GM10248 (cell line): ENCODE measurements at regions not wholly inside any gene's neighbourhood (a gene's known extent, or its start where the extent isn't known, plus 50 kb on each side); places are given as distances from the start of the nearest gene placed in this dataset.

Experiments used
- CTCF ChIA-PET: fragments of 300-600 bp; sonication (Branson Sonifier 250); formaldehyde crosslinking; extraction: SDS; loops from one replicate; lab custom pipeline; 2021; ENCODE audit warnings: antibody characterized with exemption; lab: Yijun Ruan, JAX
- POLR2A ChIA-PET: fragments of 350-650 bp; sonication (Branson Sonifier 250); formaldehyde crosslinking; extraction: SDS; loops from one replicate; lab custom pipeline; 2020; ENCODE audit warnings: antibody characterized with exemption; lab: Yijun Ruan, JAX
- DNase-seq: peaks from one replicate; pipeline ENCODE4 v3.0.0; 2012; ENCODE audit errors: extremely low spot score
- CTCF ChIP-seq: IDR thresholded peaks from 2 replicates; pipeline ENCODE4 v1.5.1; 2012; ENCODE audit warnings: mild to moderate bottlenecking, low read depth; ENCODE audit errors: extremely low read depth, missing control alignments, control extremely low read depth

DNA sequence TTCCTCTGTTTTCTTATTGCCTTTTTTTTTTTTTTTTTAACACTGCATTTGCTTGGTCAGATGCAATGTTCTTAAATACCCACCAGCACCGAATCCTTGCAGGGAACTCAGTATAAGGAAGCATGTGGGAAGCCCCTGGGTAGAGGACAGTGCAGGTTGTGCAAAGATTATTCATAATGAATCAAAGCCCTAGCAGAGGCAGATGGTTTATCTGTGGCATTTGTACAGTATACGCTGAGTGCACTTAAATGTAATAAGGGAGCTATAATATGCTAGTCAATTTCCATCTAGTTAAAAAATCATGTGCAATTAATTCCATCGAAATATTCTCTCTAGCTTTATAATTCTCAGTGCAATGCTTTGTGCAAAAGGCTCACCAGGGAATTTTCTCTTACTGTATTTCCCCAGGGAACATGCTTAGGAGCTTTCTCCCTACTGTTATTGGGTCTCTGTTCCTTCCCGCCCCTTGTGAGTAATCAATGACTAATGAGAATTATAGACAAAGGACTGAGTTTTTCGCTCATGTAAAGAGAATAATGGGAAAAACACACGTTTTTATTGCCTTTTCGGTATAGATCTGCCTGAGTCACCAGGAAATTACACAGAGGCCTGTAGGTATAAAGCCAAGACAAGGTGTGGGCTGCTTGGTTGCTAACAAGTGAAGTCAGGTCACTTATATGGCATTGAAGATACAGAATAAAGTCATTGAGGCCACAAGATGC is 1214.3 kb upstream of the TMEM132C start:
- TF ChIP-seq CTCF: no peak
- DNase-seq: no peak
- ChIA-PET CTCF (interaction anchor here (1.0 to 1.8 kb wide), 3 partner anchors 10 to 15 kb away, joined by 3 to 4 read pairs (median 3); no protein-coding TSS in a partner anchor), POLR2A (no interaction called here)

DNA sequence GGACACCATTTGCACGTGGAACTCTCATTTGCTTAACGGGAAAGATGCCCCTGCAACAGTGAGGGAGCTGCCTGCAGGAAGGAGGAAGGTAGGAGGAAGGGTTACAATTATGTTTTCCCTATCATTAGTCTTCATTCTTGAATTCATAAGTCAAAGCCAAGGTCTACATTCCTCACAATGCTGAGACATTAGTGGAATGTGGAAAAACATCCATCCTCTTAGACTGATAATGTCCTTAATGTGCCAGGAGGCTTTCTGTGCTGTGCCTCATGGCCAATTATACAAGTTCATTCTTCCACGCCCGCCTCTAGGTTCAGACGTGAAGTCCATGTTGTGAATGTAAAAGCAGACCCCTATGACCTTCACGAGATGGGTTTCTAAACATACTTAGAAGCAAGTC is 1212.4 kb upstream of the TMEM132C start:
- CTCF ChIA-PET: no interaction called here
- no peak for DNase-seq
- no peak for TF ChIP-seq CTCF
- POLR2A ChIA-PET: no interaction called here

GRCh38 chr12:127060310-127060847 is 1206.6 kb upstream of the TMEM132C start:
- no peak for DNase-seq
- ChIA-PET POLR2A (no interaction called here), CTCF (no interaction called here)
- no peak for TF ChIP-seq CTCF

DNA sequence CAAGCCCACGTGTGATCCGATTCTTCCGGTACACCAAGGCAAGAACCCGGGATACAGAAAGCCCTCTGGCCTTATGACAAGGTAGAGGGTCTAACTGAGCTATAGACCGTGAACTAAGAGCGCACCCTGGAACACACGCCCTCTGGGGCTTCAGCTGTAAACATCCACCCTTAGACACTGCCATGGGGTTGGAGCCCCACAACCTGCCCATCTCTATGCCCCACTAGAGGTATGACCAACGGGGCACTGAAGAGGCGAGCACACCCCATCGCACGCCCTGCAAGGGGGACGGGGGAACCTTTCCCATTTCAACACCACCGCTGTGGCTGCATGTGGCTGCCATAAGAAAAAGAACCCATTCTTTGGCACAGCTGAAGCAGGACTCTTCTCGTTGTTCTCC is 1206.0 kb upstream of the TMEM132C start:
- POLR2A ChIA-PET: no interaction called here
- CTCF ChIA-PET: no interaction called here

GRCh38 chr12:127063339-127064072 is 1203.5 kb upstream of the TMEM132C start:
- DNase-seq: no peak
- no peak for TF ChIP-seq CTCF
- CTCF ChIA-PET: interaction anchor here (1.3 to 1.8 kb wide), 2 partner anchors 11 to 45 kb away, joined by 3 to 6 read pairs; no protein-coding TSS in a partner anchor
- POLR2A ChIA-PET: no interaction called here

More for the DNA sequence above, 1206.0 kb upstream of the TMEM132C start:
- DNase-seq: no peak
- no peak for TF ChIP-seq CTCF

DNA sequence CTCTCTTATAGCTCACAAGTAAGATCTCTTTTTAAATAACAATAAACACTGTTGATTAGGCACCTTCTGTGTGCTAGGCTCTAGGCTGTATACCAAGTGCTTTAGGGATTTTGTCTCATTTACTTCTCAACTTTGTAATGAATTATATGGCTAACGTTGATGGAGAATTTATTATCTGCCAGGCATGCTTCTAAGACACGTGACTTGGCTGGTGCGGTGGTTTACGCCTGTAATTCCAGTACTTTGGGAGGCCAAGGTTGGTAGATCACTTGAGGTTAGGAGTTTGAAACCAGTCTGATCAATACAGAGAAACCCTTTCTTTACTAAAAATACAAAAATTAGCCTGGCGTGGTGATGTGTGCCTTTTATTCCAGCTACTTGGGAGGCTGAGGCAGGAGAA is 1202.8 kb upstream of the TMEM132C start:
- CTCF ChIA-PET: interaction anchor here (1.0 to 1.8 kb wide), 2 partner anchors 12 to 44 kb away, joined by 3 to 6 read pairs; no protein-coding TSS in a partner anchor
- DNase-seq: no peak
- POLR2A ChIA-PET: no interaction called here
- no peak for TF ChIP-seq CTCF
